H1 (cell line): ENCODE measurements at regions not wholly inside any gene's neighbourhood (a gene's known extent, or its start where the extent isn't known, plus 50 kb on each side); places are given as distances from the start of the nearest gene placed in this dataset.

Source experiments
- CTCF ChIA-PET: fragments of 300-600 bp; sonication (Branson Sonifier 250); formaldehyde crosslinking; loops from one replicate; lab custom pipeline; 2021; ENCODE audit not compliant: partially characterized antibody; lab: Charles Lee
- POLR2A ChIA-PET: fragments of 300-600 bp; sonication (Branson Sonifier 250); formaldehyde crosslinking; loops from one replicate; lab custom pipeline; 2021; ENCODE audit warnings: inconsistent platforms; ENCODE audit not compliant: partially characterized antibody; lab: Charles Lee
- DNase-seq, 2 experiments: peaks; one replicate each; pipeline versions ENCODE4 v3.0.0 to v3.0.0-alpha.2; 2010 to 2022; ENCODE audit warnings: low spot score in 2 of 2, low read depth in 1 of 2, mixed read lengths in 1 of 2
- FAIRE-seq: peaks from 2 replicates; lab custom pipeline; 2011; peaks lifted over from hg19 to GRCh38; lab: Jason Lieb, UNC
- H2AFZ ChIP-seq: 2 replicates; pipeline ENCODE4 v1.8.1; 2012; ENCODE audit warnings: low read length, inconsistent platforms
- H2AK5ac ChIP-seq: 2 replicates; pipeline ENCODE4 v1.6.1; 2013; ENCODE audit warnings: low read depth, low read length
- H2BK120ac ChIP-seq: replicated peaks from 2 replicates; pipeline ENCODE3; 2013; ENCODE audit warnings: low read depth, low read length, inconsistent platforms
- H2BK12ac ChIP-seq: 2 replicates; pipeline ENCODE4 v1.6.1; 2013; ENCODE audit warnings: low read depth, low read length
- H2BK15ac ChIP-seq: 2 replicates; pipeline ENCODE4 v1.6.1; 2013; ENCODE audit warnings: low read length
- H2BK20ac ChIP-seq: 2 replicates; pipeline ENCODE4 v1.6.1; 2013; ENCODE audit warnings: low read length
- H2BK5ac ChIP-seq: 2 replicates; pipeline ENCODE4 v1.6.1; 2013; ENCODE audit warnings: low read depth, low read length
- H3K14ac ChIP-seq: 2 replicates; pipeline ENCODE4 v1.6.1; 2013; ENCODE audit warnings: inconsistent platforms; ENCODE audit not compliant: insufficient read length
- H3K18ac ChIP-seq: 2 replicates; pipeline ENCODE4 v1.6.1; 2013; ENCODE audit warnings: low read length; ENCODE audit errors: extremely low read depth
- H3K23ac ChIP-seq: 2 replicates; pipeline ENCODE4 v1.6.1; 2013; ENCODE audit warnings: inconsistent platforms; ENCODE audit not compliant: insufficient read length
- H3K23me2 ChIP-seq: 2 replicates; pipeline ENCODE4 v1.6.1; 2013; ENCODE audit warnings: low read depth, low read length
- H3K27ac ChIP-seq: 2 replicates; pipeline ENCODE4 v1.6.1; 2011; ENCODE audit warnings: low read depth, low read length, inconsistent platforms
- H3K27me3 ChIP-seq, 4 experiments: replicated peaks in 1 of 4; 1 replicate in 1 of 4; 2 replicates in 3 of 4; pipeline versions ENCODE4 v1.6.1 to v1.8.1; 2011 to 2013; ENCODE audit warnings: low read length in 3 of 4, mild to moderate bottlenecking in 3 of 4, inconsistent platforms in 2 of 4, mixed read lengths in 2 of 4, moderate library complexity in 1 of 4; ENCODE audit not compliant: control insufficient read depth in 3 of 4, insufficient read depth in 3 of 4; ENCODE audit errors: extremely low read depth in 1 of 4
- H3K36me3 ChIP-seq, 4 experiments: 2 replicates each; pipeline versions ENCODE4 v1.6.1 to v1.8.1; 2011 to 2013; ENCODE audit warnings: mild to moderate bottlenecking in 4 of 4, low read length in 3 of 4, moderate library complexity in 2 of 4, control low read depth in 1 of 4, inconsistent platforms in 1 of 4; ENCODE audit not compliant: insufficient read depth in 4 of 4, control insufficient read depth in 2 of 4
- H3K4ac ChIP-seq: replicated peaks from 2 replicates; pipeline ENCODE3; 2013; ENCODE audit warnings: low read length, low read depth, mixed read lengths, inconsistent platforms; ENCODE audit not compliant: insufficient read length
- H3K4me1 ChIP-seq, 4 experiments: replicated peaks in 1 of 4; 1 replicate in 1 of 4; 2 replicates in 3 of 4; pipeline versions ENCODE4 v1.6.1 to v1.8.1; 2011 to 2013; ENCODE audit warnings: low read length in 3 of 4, inconsistent platforms in 2 of 4, mixed read lengths in 1 of 4; ENCODE audit not compliant: insufficient read depth in 4 of 4, control insufficient read depth in 3 of 4
- H3K4me2 ChIP-seq, 2 experiments: 2 replicates each; pipeline versions ENCODE4 v1.6.1 to v1.8.1; 2011 to 2013; ENCODE audit warnings: low read depth in 2 of 2, low read length in 2 of 2, control low read depth in 1 of 2, inconsistent platforms in 1 of 2, mild to moderate bottlenecking in 1 of 2; ENCODE audit not compliant: insufficient read depth in 1 of 2
- H3K4me3 ChIP-seq, 4 experiments: fragments of 200-600, 300-600 bp in 1 of 4; sonication (generic), shearing (Covaris generic), sonication (Bioruptor Twin) in 1 of 4; 2 replicates each; pipeline versions ENCODE4 v1.5.1 to v1.8.1; 2011 to 2016; ENCODE audit warnings: low read length in 4 of 4, low read depth in 3 of 4, control low read depth in 2 of 4, inconsistent platforms in 2 of 4, mild to moderate bottlenecking in 2 of 4, mixed read lengths in 1 of 4, moderate library complexity in 1 of 4; ENCODE audit not compliant: insufficient read depth in 2 of 4; ENCODE audit errors: extremely low read depth in 1 of 4
- H3K56ac ChIP-seq: replicated peaks from 2 replicates; pipeline ENCODE3; 2013; ENCODE audit warnings: low read depth, mild to moderate bottlenecking, mixed read lengths, low read length, inconsistent platforms; ENCODE audit not compliant: insufficient read length
- H3K79me1 ChIP-seq: 2 replicates; pipeline ENCODE4 v1.6.1; 2013; ENCODE audit warnings: low read depth, low read length, control low read depth
- H3K79me2 ChIP-seq, 2 experiments: 2 replicates each; pipeline versions ENCODE4 v1.6.1 to v1.8.1; 2012 to 2013; ENCODE audit warnings: low read length in 2 of 2, mild to moderate bottlenecking in 2 of 2, inconsistent platforms in 1 of 2; ENCODE audit not compliant: insufficient read depth in 2 of 2, control insufficient read depth in 1 of 2
- H3K9ac ChIP-seq, 4 experiments: replicated peaks in 1 of 4; 1 replicate in 1 of 4; 2 replicates in 3 of 4; pipeline versions ENCODE4 v1.6.1 to v1.8.1; 2011 to 2013; ENCODE audit warnings: low read depth in 3 of 4, low read length in 3 of 4, control low read depth in 2 of 4, mild to moderate bottlenecking in 2 of 4, moderate library complexity in 2 of 4, inconsistent platforms in 1 of 4; ENCODE audit errors: extremely low read depth in 1 of 4
- H3K9me3 ChIP-seq, 2 experiments: 2 replicates each; pipeline versions ENCODE4 v1.6.1 to v1.8.1; 2012 to 2013; ENCODE audit warnings: mild to moderate bottlenecking in 2 of 2, moderate library complexity in 2 of 2, control low read depth in 1 of 2, inconsistent platforms in 1 of 2, low read depth in 1 of 2, low read length in 1 of 2, mixed read lengths in 1 of 2; ENCODE audit not compliant: insufficient read depth in 2 of 2
- H4K20me1 ChIP-seq, 2 experiments: replicated peaks in 1 of 2; 2 replicates each; pipeline versions ENCODE3 to v1.8.1; 2011 to 2013; ENCODE audit warnings: inconsistent platforms in 2 of 2, low read length in 2 of 2, mild to moderate bottlenecking in 1 of 2; ENCODE audit not compliant: insufficient read depth in 2 of 2, control insufficient read depth in 1 of 2
- H4K5ac ChIP-seq: 2 replicates; pipeline ENCODE4 v1.6.1; 2013; ENCODE audit warnings: low read length, low read depth, mixed read lengths, inconsistent platforms; ENCODE audit not compliant: insufficient read length
- H4K8ac ChIP-seq: 2 replicates; pipeline ENCODE4 v1.8.0; 2013; ENCODE audit warnings: mild to moderate bottlenecking, moderate library complexity, low read length, inconsistent platforms; ENCODE audit not compliant: insufficient read depth; ENCODE audit errors: extremely low read depth
- H4K91ac ChIP-seq: replicated peaks from 2 replicates; pipeline ENCODE3; 2013; ENCODE audit warnings: low read length, mixed read lengths, inconsistent platforms; ENCODE audit not compliant: insufficient read length
- CHD1 ChIP-seq: IDR thresholded peaks from 2 replicates; pipeline ENCODE4 v1.6.1; 2012; ENCODE audit warnings: low read depth, low read length, improper control_type of control experiment
- HDAC2 ChIP-seq, 2 experiments: fragments of 300-600 bp in 1 of 2; sonication (generic) in 1 of 2; IDR thresholded peaks; 2 replicates each; pipeline ENCODE4 v1.6.1; 2011 to 2012; ENCODE audit warnings: low read depth in 2 of 2, low read length in 2 of 2, mild to moderate bottlenecking in 2 of 2, moderate library complexity in 2 of 2, borderline replicate concordance in 1 of 2, inconsistent platforms in 1 of 2
- WGBS, 2 experiments: shearing (Covaris generic) in 1 of 2; methylation state at CpG; one replicate each; pipeline versions ENCODE4 v1.1.6 to v1.1.7; 2013 to 2015; ENCODE audit warnings: low lambda C conversion rate in 2 of 2, mixed read lengths in 2 of 2, inconsistent platforms in 1 of 2, low coverage in 1 of 2, missing lambda C conversion rate in 1 of 2; ENCODE audit not compliant: insufficient replicate concordance in 2 of 2, insufficient coverage in 1 of 2, insufficient read length in 1 of 2; ENCODE audit errors: extremely low coverage in 1 of 2, missing lambda C conversion rate in 1 of 2; 5-methylcytosine and 5-hydroxymethylcytosine counted together
- TF ChIP-seq, protein P1 (sequence below), 3 experiments: IDR thresholded peaks; 1 replicate in 2 of 3; 2 replicates in 1 of 3; pipeline versions ENCODE4 v1.5.1 to v1.6.1; 2011; ENCODE audit warnings: low read length in 3 of 3, mild to moderate bottlenecking in 3 of 3, inconsistent platforms in 2 of 3, low read depth in 1 of 3, moderate library complexity in 1 of 3; ENCODE audit not compliant: insufficient read depth in 1 of 3; ENCODE audit errors: control extremely low read depth in 1 of 3

DNA sequence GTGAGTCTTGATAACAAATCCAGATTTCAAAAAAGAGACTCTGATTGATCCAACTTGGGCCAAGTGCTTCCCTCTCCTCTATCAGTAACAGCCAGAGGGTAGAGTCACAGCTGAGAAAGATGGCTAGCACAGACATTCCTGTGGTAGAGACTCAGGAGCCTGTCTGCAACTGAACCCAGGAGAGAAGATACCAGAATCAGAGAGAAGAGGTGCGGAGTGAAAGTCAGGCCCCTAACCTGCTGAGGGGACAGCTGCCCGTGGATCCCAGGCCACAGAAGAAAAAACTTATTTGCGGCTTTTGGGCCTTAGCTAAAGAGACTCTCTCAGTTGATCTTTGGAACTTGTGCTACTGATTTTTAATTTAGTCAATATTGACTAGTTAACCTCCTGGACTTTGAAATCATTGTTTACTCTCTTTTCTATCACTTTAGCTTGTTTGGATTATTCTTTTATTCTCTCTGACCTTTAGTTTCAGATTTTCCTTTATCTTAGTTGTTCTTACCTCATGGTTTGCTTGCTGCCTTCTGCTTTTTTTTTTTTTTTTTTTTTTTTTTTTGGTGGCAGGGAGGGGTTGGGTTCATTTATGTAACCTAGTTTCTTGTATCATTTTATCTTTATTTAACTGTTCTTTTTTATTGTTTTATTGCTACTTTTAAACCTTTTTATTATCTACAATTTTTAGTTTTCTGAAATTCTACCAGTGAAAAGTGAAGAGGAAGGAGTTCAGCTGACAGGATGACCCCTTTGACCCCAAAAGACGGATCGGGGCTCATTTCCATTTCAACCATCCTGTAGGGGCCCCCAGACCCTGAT lies 154.9 kb upstream of the KRR1 start:
- 66% methylated on average over 5 of the region's 5 CpGs; no CpG with 5 or more reads in 1 of the 2 experiments for WGBS, 2 experiments
- Histone ChIP-seq H2AFZ (no peak overlapping the region), H3K18ac (no peak overlapping the region), H3K27ac (no peak overlapping the region), H4K5ac (no peak overlapping the region), H2BK15ac (no peak overlapping the region), H3K14ac (no peak overlapping the region), H3K56ac (no peak overlapping the region), H3K79me1 (no peaks in the 10 kb centered on the region), H3K79me2 (no peaks in the 10 kb centered on the region), H3K9ac (no peak overlapping the region), H3K9me3 (no peaks in the 10 kb centered on the region), H3K23ac (no peak overlapping the region), H4K8ac (no peak overlapping the region), H3K4me2 (no peak overlapping the region), H2BK20ac (no peak overlapping the region), H4K91ac (no peak overlapping the region), H3K4me3 (no peak overlapping the region), H2BK120ac (no peak overlapping the region), H3K23me2 (no peaks in the 10 kb centered on the region), H3K4ac (no peak overlapping the region), H2BK5ac (no peak overlapping the region), H3K4me1 (peaks cover 0 to 5% (median 0%) of the 10 kb centered on the region in 4 experiments; a peak in 1 of 7 replicates), H3K36me3 (no peaks in the 10 kb centered on the region), H3K27me3 (no peaks in the 10 kb centered on the region), H2AK5ac (no peak overlapping the region), H2BK12ac (no peak overlapping the region), H4K20me1 (no peaks in the 10 kb centered on the region)
- DNase-seq (no peak), FAIRE-seq (no peak)
- ChIA-PET CTCF (interaction anchor here (0.5 to 1.7 kb wide), 5 partner anchors 10 to 1783 kb away, joined by 3 read pairs; partner anchors contain the start of gene PHLDA1), POLR2A (no interaction called here)
- TF ChIP-seq HDAC2 (IDR thresholded peaks at IDR 0.05; ENCODE audit: borderline replicate concordance in 1 of 2, low read depth in 2 of 2, low read length in 2 of 2) (no peak), CHD1 (no peak)
- TF ChIP-seq, protein P1, sequence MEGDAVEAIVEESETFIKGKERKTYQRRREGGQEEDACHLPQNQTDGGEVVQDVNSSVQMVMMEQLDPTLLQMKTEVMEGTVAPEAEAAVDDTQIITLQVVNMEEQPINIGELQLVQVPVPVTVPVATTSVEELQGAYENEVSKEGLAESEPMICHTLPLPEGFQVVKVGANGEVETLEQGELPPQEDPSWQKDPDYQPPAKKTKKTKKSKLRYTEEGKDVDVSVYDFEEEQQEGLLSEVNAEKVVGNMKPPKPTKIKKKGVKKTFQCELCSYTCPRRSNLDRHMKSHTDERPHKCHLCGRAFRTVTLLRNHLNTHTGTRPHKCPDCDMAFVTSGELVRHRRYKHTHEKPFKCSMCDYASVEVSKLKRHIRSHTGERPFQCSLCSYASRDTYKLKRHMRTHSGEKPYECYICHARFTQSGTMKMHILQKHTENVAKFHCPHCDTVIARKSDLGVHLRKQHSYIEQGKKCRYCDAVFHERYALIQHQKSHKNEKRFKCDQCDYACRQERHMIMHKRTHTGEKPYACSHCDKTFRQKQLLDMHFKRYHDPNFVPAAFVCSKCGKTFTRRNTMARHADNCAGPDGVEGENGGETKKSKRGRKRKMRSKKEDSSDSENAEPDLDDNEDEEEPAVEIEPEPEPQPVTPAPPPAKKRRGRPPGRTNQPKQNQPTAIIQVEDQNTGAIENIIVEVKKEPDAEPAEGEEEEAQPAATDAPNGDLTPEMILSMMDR (IDR thresholded peaks at IDR 0.05; ENCODE audit: control extremely low read depth in 1 of 3, insufficient read depth in 1 of 3, low read depth in 1 of 3, low read length in 3 of 3), result no peak
